Thymus (tissue), 11 donors: ENCODE measurements at regions not wholly inside any gene's neighbourhood (a gene's known extent, or its start where the extent isn't known, plus 50 kb on each side); places are given as distances from the start of the nearest gene placed in this dataset.
"Not testable (repeated sequence)": the region's sequence is repeated elsewhere in the genome, so short reads cannot be mapped to it uniquely, and the experiment has no call there.

Experiments used
- DNase-seq, 9 donors: peaks; one replicate each; pipeline ENCODE4 v3.0.0-alpha.2; 2013; ENCODE audit warnings: low spot score in 9 of 9, low read depth in 6 of 9, missing footprints in 1 of 9
- H3K27ac ChIP-seq, 2 donors: one replicate each; pipeline ENCODE4 v1.5.1; 2013; ENCODE audit warnings: control low read depth in 1 of 2, low read depth in 1 of 2, low read length in 1 of 2, mild to moderate bottlenecking in 1 of 2, moderate library complexity in 1 of 2
- H3K27me3 ChIP-seq, 2 donors: one replicate each; pipeline ENCODE4 v1.5.1; 2013; ENCODE audit warnings: low read length in 1 of 2; ENCODE audit not compliant: control insufficient read depth in 2 of 2, insufficient read depth in 1 of 2
- H3K36me3 ChIP-seq, 2 donors: one replicate each; pipeline ENCODE4 v1.5.1; 2013; ENCODE audit warnings: low read length in 1 of 2, mild to moderate bottlenecking in 1 of 2, moderate library complexity in 1 of 2; ENCODE audit not compliant: control insufficient read depth in 2 of 2, insufficient read depth in 2 of 2
- H3K4me1 ChIP-seq, 2 donors: one replicate each; pipeline ENCODE4 v1.5.1; 2013; ENCODE audit warnings: low read length in 2 of 2; ENCODE audit not compliant: control insufficient read depth in 2 of 2, insufficient read depth in 2 of 2
- H3K4me3 ChIP-seq, 2 donors: one replicate each; pipeline ENCODE4 v1.5.1; 2013; ENCODE audit warnings: low read length in 2 of 2, control low read depth in 1 of 2, mild to moderate bottlenecking in 1 of 2
- H3K9me3 ChIP-seq, 2 donors: one replicate each; pipeline ENCODE4 v1.5.1; 2013; ENCODE audit warnings: low read length in 1 of 2, mild to moderate bottlenecking in 1 of 2; ENCODE audit not compliant: control insufficient read depth in 2 of 2, insufficient read depth in 1 of 2
- WGBS: extraction: QIAGEN DNeasy Blood & Tissue Kit; methylation state at CpG from one replicate; pipeline ENCODE4 v1.1.7; 2013; 5-methylcytosine and 5-hydroxymethylcytosine counted together
- donor health status: healthy.

GRCh38 chr5:106628456-106628855 is 1042.3 kb downstream of the EFNA5 start:
- H3K4me3 ChIP-seq, H3K36me3 ChIP-seq, H3K4me1 ChIP-seq, H3K27me3 ChIP-seq, H3K27ac ChIP-seq, DNase-seq, H3K9me3 ChIP-seq: not testable (repeated sequence)
- 96% methylated on average over 17 of the region's 17 CpGs for WGBS

- WGBS: 93% methylated on average over 3 of the region's 3 CpGs
- no peak overlapping the region for H3K4me3 ChIP-seq
- no peaks in the 10 kb centered on the region for H3K9me3 ChIP-seq
- DNase-seq: no peak
- no peaks in the 10 kb centered on the region for H3K27me3 ChIP-seq
- no peaks in the 10 kb centered on the region for H3K4me1 ChIP-seq
- no peaks in the 10 kb centered on the region for H3K36me3 ChIP-seq
- no peak overlapping the region for H3K27ac ChIP-seq
These were observed 1060.7 kb downstream of the EFNA5 start for GRCh38 chr5:106610041-106610440.

GRCh38 chr5:106601620-106602019 is 1069.1 kb downstream of the EFNA5 start:
- Histone ChIP-seq H3K9me3 (no peaks in the 10 kb centered on the region), H3K4me3 (no peak overlapping the region), H3K27me3 (no peaks in the 10 kb centered on the region), H3K4me1 (no peaks in the 10 kb centered on the region), H3K27ac (no peak overlapping the region), H3K36me3 (no peaks in the 10 kb centered on the region)
- 92% methylated on average over 6 of the region's 6 CpGs for WGBS
- DNase-seq: no peak

GRCh38 chr5:106600803-106601202 is 1069.9 kb downstream of the EFNA5 start:
- Histone ChIP-seq H3K36me3 (no peaks in the 10 kb centered on the region), H3K4me3 (no peak overlapping the region), H3K27me3 (no peaks in the 10 kb centered on the region), H3K9me3 (no peaks in the 10 kb centered on the region), H3K4me1 (no peaks in the 10 kb centered on the region), H3K27ac (no peak overlapping the region)
- DNase-seq: no peak
- WGBS: 44% methylated on average over 1 of the region's 1 CpG

- H3K4me1 ChIP-seq: no peaks in the 10 kb centered on the region
- no peak for DNase-seq
- H3K27ac ChIP-seq: no peak overlapping the region
- no peak overlapping the region for H3K4me3 ChIP-seq
- H3K36me3 ChIP-seq: no peaks in the 10 kb centered on the region
- H3K9me3 ChIP-seq: no peaks in the 10 kb centered on the region
- H3K27me3 ChIP-seq: no peaks in the 10 kb centered on the region
- 98% methylated on average over 2 of the region's 2 CpGs for whole genome bisulfite sequencing
These were observed 1074.9 kb downstream of the EFNA5 start for GRCh38 chr5:106595864-106596263.

GRCh38 chr5:106584268-106584667 is 1086.5 kb downstream of the EFNA5 start:
- Histone ChIP-seq H3K36me3 (no peaks in the 10 kb centered on the region), H3K4me1 (no peaks in the 10 kb centered on the region), H3K4me3 (no peak overlapping the region), H3K9me3 (no peaks in the 10 kb centered on the region), H3K27me3 (no peaks in the 10 kb centered on the region), H3K27ac (no peak overlapping the region)
- DNase-seq: no peak
- WGBS: 97% methylated on average over 10 of the region's 10 CpGs

- H3K27ac ChIP-seq: no peak overlapping the region
- H3K36me3 ChIP-seq: no peaks in the 10 kb centered on the region
- H3K4me3 ChIP-seq: no peak overlapping the region
- no peaks in the 10 kb centered on the region for H3K9me3 ChIP-seq
- H3K27me3 ChIP-seq: no peaks in the 10 kb centered on the region
- 90% methylated on average over 2 of the region's 2 CpGs for WGBS
- H3K4me1 ChIP-seq: no peaks in the 10 kb centered on the region
- no peak for DNase-seq
These were observed 1092.0 kb downstream of the EFNA5 start for GRCh38 chr5:106578736-106579135.

- H3K27me3 ChIP-seq: no peaks in the 10 kb centered on the region
- DNase-seq: no peak
- no peak overlapping the region for H3K27ac ChIP-seq
- no peaks in the 10 kb centered on the region for H3K36me3 ChIP-seq
- H3K9me3 ChIP-seq: no peaks in the 10 kb centered on the region
- H3K4me1 ChIP-seq: no peaks in the 10 kb centered on the region
- H3K4me3 ChIP-seq: no peak overlapping the region
- 99% methylated on average over 8 of the region's 8 CpGs for WGBS
These were observed 1095.9 kb downstream of the EFNA5 start for GRCh38 chr5:106574820-106575219.

- Histone ChIP-seq H3K4me3 (no peak overlapping the region), H3K36me3 (no peaks in the 10 kb centered on the region), H3K4me1 (no peaks in the 10 kb centered on the region), H3K9me3 (peaks cover 0 to 2% of the 10 kb centered on the region in 2 donors), H3K27me3 (no peaks in the 10 kb centered on the region), H3K27ac (no peak overlapping the region)
- no peak for DNase-seq
- 97% methylated on average over 4 of the region's 4 CpGs for WGBS
These were observed 1104.7 kb downstream of the EFNA5 start for GRCh38 chr5:106566031-106566430.

GRCh38 chr5:106545325-106545724 is 1125.4 kb downstream of the EFNA5 start:
- H3K27me3 ChIP-seq: no peaks in the 10 kb centered on the region
- 86% methylated on average over 2 of the region's 2 CpGs for WGBS

More at GRCh38 chr5:106545325-106545724, 1125.4 kb downstream of the EFNA5 start:
- H3K9me3 ChIP-seq: peaks cover 0 to 14% of the 10 kb centered on the region in 2 donors
- no peak for DNase-seq
- no peaks in the 10 kb centered on the region for H3K4me1 ChIP-seq
- H3K4me3 ChIP-seq: no peak overlapping the region
- no peak overlapping the region for H3K27ac ChIP-seq
- no peaks in the 10 kb centered on the region for H3K36me3 ChIP-seq
